GM21529 (cell line): ENCODE measurements at regions not wholly inside any gene's neighbourhood (a gene's known extent, or its start where the extent isn't known, plus 50 kb on each side); places are given as distances from the start of the nearest gene placed in this dataset.

Experiments
- ATAC-seq: cut with Tn5 transposase; IDR thresholded peaks from one replicate; pipeline ENCODE4 v1.9.1; 2021; ENCODE audit not compliant: unreplicated experiment

GRCh38 chr14:30484201-30484600 is 74.8 kb upstream of the G2E3 start:
- ATAC-seq: no peak

GRCh38 chr14:30484976-30485375 is 74.0 kb upstream of the G2E3 start:
- no peak for ATAC-seq

- no peak for ATAC-seq
Measured at GRCh38 chr14:30496852-30497251, 62.1 kb upstream of the G2E3 start.

GRCh38 chr14:30499358-30499757 is 59.6 kb upstream of the G2E3 start:
- no peak for ATAC-seq

- no peak for ATAC-seq
Measured at GRCh38 chr14:30500222-30500621, 58.7 kb upstream of the G2E3 start.

- ATAC-seq: no peak
Measured at GRCh38 chr14:30507209-30507608, 51.7 kb upstream of the G2E3 start.
